Heart right ventricle (tissue), 16 donors: ENCODE measurements at regions not wholly inside any gene's neighbourhood (a gene's known extent, or its start where the extent isn't known, plus 50 kb on each side); places are given as distances from the start of the nearest gene placed in this dataset.

Experiments
- ATAC-seq, 8 donors: fragments of 200-7000 bp; cut with Tn5 transposase; one replicate each; pipeline ENCODE4 v1.9.1; 2020; ENCODE audit warnings: mild to moderate bottlenecking in 8 of 8, moderate library complexity in 8 of 8, moderate number of reproducible peaks in 1 of 8
- DNase-seq, 2 donors: peaks; one replicate each; pipeline ENCODE4 v3.0.0-alpha.2; 2020
- H3K27ac ChIP-seq, 10 donors: fragments of 200-600 bp; sonication (generic) in 2 of 10; one replicate each; pipeline versions ENCODE4 v1.5.0 to v1.8.0; 2020 to 2022; ENCODE audit warnings: mild to moderate bottlenecking in 3 of 10
- H3K27me3 ChIP-seq, 7 donors: fragments of 200-600 bp; one replicate each; pipeline ENCODE4 v1.8.0; 2021 to 2022; ENCODE audit warnings: mild to moderate bottlenecking in 2 of 7
- H3K36me3 ChIP-seq, 9 donors: fragments of 200-600 bp; sonication (generic) in 1 of 9; one replicate each; pipeline versions ENCODE4 v1.5.0 to v1.8.0; 2020 to 2022; ENCODE audit warnings: mild to moderate bottlenecking in 2 of 9
- H3K4me1 ChIP-seq, 9 donors: fragments of 200-600 bp; sonication (generic) in 1 of 9; one replicate each; pipeline versions ENCODE4 v1.5.0 to v1.8.0; 2020 to 2022; ENCODE audit warnings: mild to moderate bottlenecking in 4 of 9
- H3K4me3 ChIP-seq, 10 donors: fragments of 200-600 bp; sonication (generic) in 2 of 10; one replicate each; pipeline versions ENCODE4 v1.5.0 to v1.8.0; 2020 to 2022; ENCODE audit warnings: mild to moderate bottlenecking in 7 of 10, moderate library complexity in 2 of 10
- H3K9me3 ChIP-seq, 11 donors: fragments of 200-600 bp in 10 of 11; sonication (generic) in 2 of 11; one replicate each; pipeline versions ENCODE4 v1.5.0 to v1.8.0; 2013 to 2022; ENCODE audit warnings: mild to moderate bottlenecking in 2 of 11, control low read depth in 1 of 11, moderate library complexity in 1 of 11
- CTCF ChIP-seq, 9 donors: fragments of 200-600 bp; sonication (generic) in 2 of 9; IDR thresholded peaks; one replicate each; pipeline versions ENCODE4 v1.5.0 to v1.8.0; 2021 to 2022; ENCODE audit warnings: antibody characterized with exemption in 9 of 9, mild to moderate bottlenecking in 5 of 9, moderate library complexity in 1 of 9
- WGBS, 2 donors: extraction: QIAGEN DNeasy Blood & Tissue Kit; methylation state at CpG; one replicate each; pipeline ENCODE4 v1.1.7; 2013; ENCODE audit warnings: inconsistent platforms in 1 of 2; 5-methylcytosine and 5-hydroxymethylcytosine counted together
- intact Hi-C, 10 donors: fragments of 100-400 bp; cut with DNase I; formaldehyde crosslinking; loops; one replicate each; pipeline versions ENCODE4 v1.11.1 to v1.14.2; 2022
- donor health status: Arrhythmogenic right ventricular cardiomyopathy.
- donor health status: ischemic (EF 13 %, LVEDD 7.1; RV severe dilation, severe dysfunction).
- donor health status: healthy with polysubstance abuse.
- donor health status: DM: no; HTN: yes; CAD: no.
- donor health status: DM: no; HTN: no; CAD: no.
- donor health status: ischemic (EF 25% LVEDD 6.9; RV normal size, moderate dysfunction).
- donor health status: ischemic (EF 25% LVEDD 5.7; RV mildly dilated, moderate dysfunction).
- donor health status: healthy.
- donor health status: DM: yes; HTN: yes; CAD: no.
- donor health status: Ischemic cardiomyopathy.
- donor health status: ischemic (EF 35%, LVEDD 5.7; RV mildly dilated, moderate dysfunction).
- donor health status: nonischemic (EF 11% LVEDD 7.7; RV severe dilation, severe dysfunction).
- donor health status: DM: yes; HTN: yes; CAD: no.
- donor health status: PGD.
- donor health status: ischemic (EF 29% LVEDD 5.4; RV normal size, mild dysfunction).
- donor health status: nonischemic (EF 23%, LVEDD 6.1; RV moderate dilation, normal function).

DNA sequence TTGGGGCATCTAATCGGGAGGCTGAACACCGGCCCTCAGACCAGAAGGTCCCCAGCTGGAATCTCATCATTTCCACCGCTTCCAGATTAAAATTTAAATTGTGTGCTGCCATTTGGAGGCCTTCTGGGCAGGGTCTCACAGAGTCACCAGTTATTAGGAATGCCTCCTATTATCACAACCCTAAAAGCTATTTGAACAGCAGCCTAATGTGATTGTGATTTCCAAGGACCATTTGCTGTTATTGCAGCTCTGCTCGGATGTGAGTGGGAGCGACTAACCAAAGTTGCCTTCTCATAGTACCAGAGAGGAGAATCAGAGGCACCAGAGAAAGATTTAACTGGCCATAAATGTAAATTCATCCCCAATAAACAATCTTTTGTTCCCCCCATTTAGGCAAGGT is 277.3 kb downstream of the RNF144B start:
- Histone ChIP-seq H3K27ac (no peak overlapping the region), H3K4me1 (no peaks in the 10 kb centered on the region), H3K4me3 (no peak overlapping the region), H3K27me3 (peaks cover 0 to 6% (median 0%) of the 10 kb centered on the region in 7 donors), H3K9me3 (peaks cover 0 to 12% (median 0%) of the 10 kb centered on the region in 11 donors), H3K36me3 (no peaks in the 10 kb centered on the region)
- 74 to 76% methylated on average over 5 of the region's 5 CpGs for WGBS, 2 donors
- no peak for TF ChIP-seq CTCF (IDR thresholded peaks at IDR 0.05)
- ATAC-seq (no peak), DNase-seq (no peak)
- intact Hi-C loops = no loop called here

DNA sequence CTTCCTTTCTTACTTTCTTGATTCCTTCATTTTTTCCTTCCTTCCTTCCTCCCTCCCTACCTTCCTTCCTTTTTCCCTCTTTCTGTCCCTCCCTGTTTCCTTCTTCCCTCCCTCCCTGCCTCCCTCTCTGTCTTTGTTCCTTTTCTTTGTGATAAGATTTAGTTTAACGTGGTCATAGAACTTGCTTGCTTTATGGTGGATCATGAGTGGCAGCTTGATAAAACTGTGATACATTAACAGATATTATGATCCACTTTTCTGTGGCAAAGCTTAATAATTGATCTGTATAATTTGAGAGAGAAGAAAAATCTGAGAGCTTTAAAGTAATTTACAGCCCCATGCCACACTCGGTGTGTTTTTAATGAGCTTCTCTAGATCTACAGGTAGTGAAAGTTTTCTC is 280.5 kb downstream of the RNF144B start:
- DNase-seq (no peak), ATAC-seq (no peak)
- Histone ChIP-seq H3K27ac (no peak overlapping the region), H3K4me3 (no peak overlapping the region), H3K9me3 (no peaks in the 10 kb centered on the region), H3K27me3 (peaks cover 0 to 9% (median 0%) of the 10 kb centered on the region in 7 donors), H3K4me1 (no peaks in the 10 kb centered on the region), H3K36me3 (no peaks in the 10 kb centered on the region)
- intact Hi-C loops = no loop called here
- no peak for TF ChIP-seq CTCF (IDR thresholded peaks at IDR 0.05)
- 33 to 36% methylated on average over 2 of the region's 2 CpGs for WGBS, 2 donors

DNA sequence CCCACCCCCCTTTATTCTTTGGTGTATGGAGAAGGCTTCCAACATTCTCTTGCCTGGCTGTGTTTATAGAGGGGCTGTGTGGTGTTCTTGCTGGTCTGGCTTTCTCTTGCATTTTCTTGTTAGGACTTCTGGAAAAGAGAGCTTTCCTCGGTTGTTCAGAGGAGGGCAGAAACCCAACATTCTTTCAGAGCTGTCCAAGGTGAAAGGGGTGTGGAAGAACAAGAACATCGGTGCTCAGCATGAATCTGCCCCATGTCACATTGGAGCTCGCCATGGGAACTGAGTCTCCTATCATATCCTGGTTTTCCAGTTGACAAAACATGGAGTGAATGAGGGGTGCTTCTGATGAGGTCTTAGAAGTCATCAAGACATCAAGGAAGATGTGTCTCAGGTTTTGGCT is 281.8 kb downstream of the RNF144B start:
- Histone ChIP-seq H3K27ac (no peak overlapping the region), H3K27me3 (peaks cover 0 to 9% (median 0%) of the 10 kb centered on the region in 7 donors), H3K4me1 (no peaks in the 10 kb centered on the region), H3K36me3 (no peaks in the 10 kb centered on the region), H3K4me3 (no peak overlapping the region), H3K9me3 (no peaks in the 10 kb centered on the region)
- WGBS, 2 donors = 60 to 69% methylated on average over 3 of the region's 3 CpGs
- no peak for DNase-seq
- TF ChIP-seq CTCF (IDR thresholded peaks at IDR 0.05) = no peak
- no peak for ATAC-seq
- intact Hi-C loops = no loop called here

GRCh38 chr6:18672852-18673251 is 285.7 kb downstream of the RNF144B start:
- no peak overlapping the region for H3K4me3 ChIP-seq
- ATAC-seq = no peak
- no peaks in the 10 kb centered on the region for H3K4me1 ChIP-seq
- 70 to 91% methylated on average over 1 of the region's 1 CpG for WGBS, 2 donors
- H3K27ac ChIP-seq = no peak overlapping the region
- peaks cover 0 to 9% (median 0%) of the 10 kb centered on the region in 7 donors for H3K27me3 ChIP-seq
- no peaks in the 10 kb centered on the region for H3K36me3 ChIP-seq
- no peaks in the 10 kb centered on the region for H3K9me3 ChIP-seq
- no peak for TF ChIP-seq CTCF (IDR thresholded peaks at IDR 0.05)
- no peak for DNase-seq
- intact Hi-C loops = no loop called here

DNA sequence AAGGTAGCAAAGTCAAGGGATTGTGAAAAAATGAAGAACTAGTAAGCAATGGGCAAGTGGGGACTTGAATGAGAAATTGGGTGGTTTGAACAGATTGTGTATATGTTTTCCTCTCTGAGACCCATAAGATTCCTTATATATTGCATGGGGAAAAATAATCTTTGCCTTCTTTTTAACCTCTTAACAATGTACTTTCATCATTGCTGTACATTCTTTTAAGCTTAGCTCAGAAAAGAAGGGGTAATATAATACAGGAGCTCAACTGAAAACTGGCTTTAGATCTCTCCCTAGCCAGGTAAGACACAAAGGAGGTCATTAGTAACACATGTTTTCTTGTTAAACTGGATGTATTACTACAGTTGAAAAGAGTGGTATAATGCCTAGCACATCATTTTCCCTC is 287.2 kb downstream of the RNF144B start:
- DNase-seq (no peak), ATAC-seq (no peak)
- intact Hi-C loops = no loop called here
- Histone ChIP-seq H3K4me3 (no peak overlapping the region), H3K27me3 (peaks cover 0 to 9% (median 0%) of the 10 kb centered on the region in 7 donors), H3K9me3 (peaks cover 0 to 7% (median 0%) of the 10 kb centered on the region in 11 donors), H3K4me1 (no peaks in the 10 kb centered on the region), H3K27ac (no peak overlapping the region), H3K36me3 (no peaks in the 10 kb centered on the region)
- TF ChIP-seq CTCF (IDR thresholded peaks at IDR 0.05) = no peak
